ENCODE measurements at regions not wholly inside any gene's neighbourhood (a gene's known extent, or its start where the extent isn't known, plus 50 kb on each side); places are given as distances from the start of the nearest gene placed in this dataset.

- TF ChIP-seq CTCF (IDR thresholded peaks at IDR 0.05) (no peak), POLR2A (IDR thresholded peaks at IDR 0.05) (no peak)
Observed at GRCh38 chr14:26741711-26742212, 143.9 kb upstream of the NOVA1 start.
